CD14-positive monocyte (primary cell): ENCODE measurements at regions not wholly inside any gene's neighbourhood (a gene's known extent, or its start where the extent isn't known, plus 50 kb on each side); places are given as distances from the start of the nearest gene placed in this dataset.

Experiments
- DNase-seq, 3 donors: peaks; one replicate each; pipeline ENCODE4 v3.0.0-alpha.2; 2011 to 2022
- H2AFZ ChIP-seq: 2 replicates; pipeline ENCODE4 v1.6.0; 2012; ENCODE audit warnings: mild to moderate bottlenecking, low read depth, low read length, inconsistent platforms; ENCODE audit not compliant: insufficient read depth, poor library complexity, severe bottlenecking
- H3K27ac ChIP-seq, 2 donors: 1 replicate in 1 of 2; 2 replicates in 1 of 2; pipeline ENCODE4 v1.5.1; 2012 to 2013; ENCODE audit warnings: low read length in 2 of 2, control low read depth in 1 of 2, inconsistent platforms in 1 of 2, low read depth in 1 of 2, mild to moderate bottlenecking in 1 of 2
- H3K27me3 ChIP-seq, 2 donors: one replicate each; pipeline versions ENCODE4 v1.6.0 to v1.6.1; 2011 to 2013; ENCODE audit warnings: low read length in 2 of 2; ENCODE audit not compliant: control insufficient read depth in 2 of 2, insufficient read depth in 2 of 2
- H3K36me3 ChIP-seq, 2 donors: replicated peaks in 1 of 2; 1 replicate in 1 of 2; 2 replicates in 1 of 2; pipeline versions ENCODE4 v1.5.1 to v1.6.1; 2012 to 2013; ENCODE audit warnings: low read length in 2 of 2, control low read depth in 1 of 2, inconsistent platforms in 1 of 2, mild to moderate bottlenecking in 1 of 2; ENCODE audit not compliant: insufficient read depth in 2 of 2, control insufficient read depth in 1 of 2
- H3K4me1 ChIP-seq, 2 donors: 1 replicate in 1 of 2; 2 replicates in 1 of 2; pipeline versions ENCODE4 v1.5.1 to v1.6.1; 2012 to 2013; ENCODE audit warnings: low read length in 2 of 2, control low read depth in 1 of 2, inconsistent platforms in 1 of 2, mild to moderate bottlenecking in 1 of 2, moderate library complexity in 1 of 2; ENCODE audit not compliant: insufficient read depth in 2 of 2, control insufficient read depth in 1 of 2
- H3K4me2 ChIP-seq: replicated peaks from 2 replicates; pipeline ENCODE3; 2012; ENCODE audit warnings: low read length, moderate library complexity, mild to moderate bottlenecking; ENCODE audit not compliant: poor library complexity, severe bottlenecking; ENCODE audit errors: extremely low read depth
- H3K4me3 ChIP-seq, 3 experiments: fragments of 200-600 bp in 1 of 3; sonication (generic) in 1 of 3; replicated peaks in 1 of 3; 1 replicate in 2 of 3; 2 replicates in 1 of 3; pipeline ENCODE4 v1.5.1; 2011 to 2013; ENCODE audit warnings: low read length in 3 of 3, mild to moderate bottlenecking in 3 of 3, control low read depth in 2 of 3, low read depth in 2 of 3, inconsistent platforms in 1 of 3, moderate library complexity in 1 of 3
- H3K79me2 ChIP-seq: 2 replicates; pipeline ENCODE4 v1.6.0; 2012; ENCODE audit warnings: mild to moderate bottlenecking, control low read depth, inconsistent platforms, low read length, moderate library complexity; ENCODE audit not compliant: insufficient read depth
- H3K9ac ChIP-seq: 2 replicates; pipeline ENCODE4 v1.6.0; 2017; ENCODE audit warnings: low read length, mild to moderate bottlenecking; ENCODE audit not compliant: insufficient read depth, poor library complexity, severe bottlenecking
- H3K9me3 ChIP-seq, 2 donors: replicated peaks in 1 of 2; 1 replicate in 1 of 2; 2 replicates in 1 of 2; pipeline versions ENCODE4 v1.5.1 to v1.6.1; 2012 to 2013; ENCODE audit warnings: low read length in 2 of 2, control low read depth in 1 of 2; ENCODE audit not compliant: control insufficient read depth in 1 of 2, insufficient read depth in 1 of 2
- H4K20me1 ChIP-seq: 2 replicates; pipeline ENCODE4 v1.6.0; 2012; ENCODE audit warnings: mild to moderate bottlenecking, low read length, control low read depth, moderate library complexity; ENCODE audit not compliant: insufficient read depth
- H3K27ac Mint-ChIP-seq, 7 donors: one replicate each; pipeline ENCODE4 v1.8.0; 2020; ENCODE audit warnings: mild to moderate bottlenecking in 7 of 7, mixed read lengths in 7 of 7, moderate library complexity in 6 of 7, inconsistent platforms in 2 of 7
- H3K27me3 Mint-ChIP-seq, 3 donors: one replicate each; pipeline ENCODE4 v1.8.0; 2021 to 2022; ENCODE audit warnings: low read depth in 3 of 3, mild to moderate bottlenecking in 3 of 3, mixed read lengths in 3 of 3, moderate library complexity in 3 of 3, inconsistent platforms in 1 of 3
- H3K36me3 Mint-ChIP-seq, 2 donors: one replicate each; pipeline ENCODE4 v1.8.0; 2020; ENCODE audit warnings: mixed read lengths in 2 of 2, inconsistent platforms in 1 of 2, mild to moderate bottlenecking in 1 of 2
- H3K4me1 Mint-ChIP-seq: one replicate; pipeline ENCODE4 v1.8.0; 2020; ENCODE audit warnings: mild to moderate bottlenecking, mixed read lengths
- H3K4me3 Mint-ChIP-seq, 2 donors: one replicate each; pipeline ENCODE4 v1.8.0; 2020; ENCODE audit warnings: mild to moderate bottlenecking in 2 of 2, mixed read lengths in 2 of 2, moderate library complexity in 1 of 2
- H3K9me3 Mint-ChIP-seq, 7 donors: one replicate each; pipeline ENCODE4 v1.8.0; 2020 to 2022; ENCODE audit warnings: mixed read lengths in 7 of 7, mild to moderate bottlenecking in 6 of 7, moderate library complexity in 6 of 7, inconsistent platforms in 2 of 7
- CTCF ChIP-seq: fragments of 200-600 bp; IDR thresholded peaks from one replicate; pipeline ENCODE4 v1.8.0; 2022; ENCODE audit warnings: antibody characterized with exemption, mild to moderate bottlenecking
- WGBS: methylation state at CpG from one replicate; pipeline ENCODE4 v1.1.5; 2013; ENCODE audit warnings: missing lambda C conversion rate; ENCODE audit not compliant: insufficient coverage; 5-methylcytosine and 5-hydroxymethylcytosine counted together
- intact Hi-C, 2 donors: fragments of 100-400 bp; cut with micrococcal nuclease; formaldehyde crosslinking; loops; one replicate each; pipeline versions ENCODE4 v1.15.0 to v1.15.1; 2023

DNA sequence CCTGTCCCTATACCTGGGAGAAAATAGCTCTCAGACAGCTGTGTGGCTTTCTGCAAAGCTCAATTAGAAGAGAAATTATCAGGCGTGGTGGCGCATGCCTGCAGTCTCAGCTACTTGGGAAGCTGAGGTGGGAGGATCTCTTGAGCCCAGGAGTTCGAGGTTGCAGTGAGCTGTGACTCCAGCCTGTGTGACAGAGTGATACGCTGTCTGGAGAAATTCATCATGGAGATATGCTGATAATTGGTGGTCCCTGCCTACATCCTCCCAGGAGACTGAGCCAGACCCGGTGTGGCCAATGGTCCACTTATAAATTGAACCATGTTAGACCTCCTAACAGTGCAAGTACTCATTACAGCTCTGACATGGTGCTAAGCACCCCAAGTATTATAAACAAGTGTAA, 58.7 kb upstream of the ZNF599 start:
- H3K27ac ChIP-seq: no peak overlapping the region
- H3K36me3 ChIP-seq: no peaks in the 10 kb centered on the region
- no peak overlapping the region for H3K4me2 ChIP-seq
- H3K27me3 Mint-ChIP-seq: peaks cover 0 to 4% (median 0%) of the 10 kb centered on the region in 3 donors
- no peak for TF ChIP-seq CTCF
- no peaks in the 10 kb centered on the region for H3K4me1 ChIP-seq
- no peak overlapping the region for H3K4me3 Mint-ChIP-seq
- H3K79me2 ChIP-seq: no peaks in the 10 kb centered on the region
- intact Hi-C loops: no loop called here
- no peaks in the 10 kb centered on the region for H3K4me1 Mint-ChIP-seq
- H4K20me1 ChIP-seq: no peaks in the 10 kb centered on the region
- no peak for DNase-seq
- 83% methylated on average over 2 of the region's 5 CpGs for WGBS
- peaks cover 0 to 18% of the 10 kb centered on the region in 2 donors for H3K9me3 ChIP-seq
- no peaks in the 10 kb centered on the region for H3K27me3 ChIP-seq
- no peak overlapping the region for H3K9ac ChIP-seq
- no peak overlapping the region for H3K4me3 ChIP-seq
- no peaks in the 10 kb centered on the region for H3K36me3 Mint-ChIP-seq
- no peak overlapping the region for H3K27ac Mint-ChIP-seq
- peaks cover 2 to 18% (median 12%) of the 10 kb centered on the region in 7 donors for H3K9me3 Mint-ChIP-seq
- no peak overlapping the region for H2AFZ ChIP-seq

GRCh38 chr19:34828156-34828555, 55.1 kb upstream of the ZNF599 start:
- no peak for TF ChIP-seq CTCF
- DNase-seq: no peak
- Mint-ChIP-seq H3K9me3 (peaks cover 2 to 16% (median 11%) of the 10 kb centered on the region in 7 donors), H3K27me3 (peaks cover 0 to 5% (median 4%) of the 10 kb centered on the region in 3 donors), H3K36me3 (no peaks in the 10 kb centered on the region), H3K4me3 (no peak overlapping the region), H3K27ac (no peak overlapping the region), H3K4me1 (no peaks in the 10 kb centered on the region)
- Histone ChIP-seq H3K27me3 (no peaks in the 10 kb centered on the region), H3K79me2 (no peaks in the 10 kb centered on the region), H3K36me3 (no peaks in the 10 kb centered on the region), H3K4me3 (no peak overlapping the region), H3K4me1 (no peaks in the 10 kb centered on the region), H3K27ac (no peak overlapping the region), H3K4me2 (no peak overlapping the region), H4K20me1 (no peaks in the 10 kb centered on the region), H3K9me3 (peaks cover 0 to 18% of the 10 kb centered on the region in 2 donors), H2AFZ (no peak overlapping the region), H3K9ac (no peak overlapping the region)
- WGBS: no CpG with 5 or more reads among the region's 3 CpGs
- intact Hi-C loops: no loop called here
